ENCODE measurements at regions not wholly inside any gene's neighbourhood (a gene's known extent, or its start where the extent isn't known, plus 50 kb on each side); places are given as distances from the start of the nearest gene placed in this dataset.

DNA sequence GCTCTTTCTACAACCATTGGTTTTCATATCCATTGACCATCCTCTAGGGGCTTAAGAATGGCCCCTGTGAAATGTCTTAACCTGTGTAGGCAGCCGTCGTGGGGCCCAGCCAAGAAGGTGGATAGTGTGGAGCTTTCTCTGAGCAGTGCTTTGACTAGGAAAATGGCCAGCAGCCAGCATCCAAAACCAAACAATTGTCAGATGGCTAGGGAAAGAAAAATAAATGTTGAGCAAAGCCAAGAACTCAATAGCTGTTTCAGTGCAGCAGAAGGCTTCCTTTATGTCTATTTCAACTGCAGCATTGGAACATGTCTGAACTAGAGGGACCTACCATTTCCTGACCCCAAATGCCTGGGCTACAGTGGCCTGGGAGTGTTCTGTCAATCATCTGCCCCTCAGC, 374.9 kb downstream of the TLE4 start:
- Histone ChIP-seq H3K4me1 (ENCODE audit: control insufficient read depth, insufficient read depth, low read depth, low read length) (no peaks in the 10 kb centered on the region), H3K18ac (ENCODE audit: low read depth in 1 of 2, low read length in 2 of 2) (peak overlapping the region in 1 of 2 experiments; percentile 37), H3K9me3 (ENCODE audit: control insufficient read depth, low read length) (no peaks in the 10 kb centered on the region), H3K79me1 (replicated peaks; ENCODE audit: low read length, poor library complexity, severe bottlenecking) (no peaks in the 10 kb centered on the region), H4K8ac (ENCODE audit: low read length) (no peak overlapping the region), H4K91ac (ENCODE audit: low read length) (no peak overlapping the region), H3K27me3 (ENCODE audit: control insufficient read depth in 1 of 2, insufficient read depth in 1 of 2, low read length in 2 of 2) (no peaks in the 10 kb centered on the region), H3K4ac (ENCODE audit: low read depth in 1 of 2, low read length in 2 of 2) (no peak overlapping the region), H3K23ac (ENCODE audit: low read length in 2 of 2) (peak overlapping the region in 1 of 2 experiments; percentile 75), H2AK5ac (ENCODE audit: low read length, severe bottlenecking) (no peak overlapping the region), H2BK120ac (ENCODE audit: low read depth, low read length) (no peak overlapping the region), H3K27ac (ENCODE audit: low read length, poor library complexity, severe bottlenecking) (no peak overlapping the region), H2BK5ac (ENCODE audit: low read depth, low read length, poor library complexity, severe bottlenecking) (no peak overlapping the region), H2BK15ac (ENCODE audit: low read depth, poor library complexity, severe bottlenecking) (no peak overlapping the region), H3K4me2 (ENCODE audit: low read length, poor library complexity, severe bottlenecking) (no peak overlapping the region), H2BK12ac (ENCODE audit: low read length in 2 of 2) (peak overlapping the region in 1 of 2 experiments; percentile 45), H2AFZ (ENCODE audit: low read depth, low read length) (no peak overlapping the region), H3K4me3 (ENCODE audit: insufficient read depth in 1 of 2, low read depth in 1 of 2, low read length in 2 of 2) (no peak overlapping the region), H3K36me3 (ENCODE audit: control insufficient read depth in 1 of 2, insufficient read depth in 2 of 2, low read depth in 1 of 2, low read length in 2 of 2) (no peaks in the 10 kb centered on the region), H3K14ac (ENCODE audit: low read length in 2 of 2) (no peak overlapping the region), H3K9ac (ENCODE audit: low read length) (no peak overlapping the region)
- DNase-seq = peak; percentile 18
- 76% methylated on average over 2 of the region's 2 CpGs for WGBS

DNA sequence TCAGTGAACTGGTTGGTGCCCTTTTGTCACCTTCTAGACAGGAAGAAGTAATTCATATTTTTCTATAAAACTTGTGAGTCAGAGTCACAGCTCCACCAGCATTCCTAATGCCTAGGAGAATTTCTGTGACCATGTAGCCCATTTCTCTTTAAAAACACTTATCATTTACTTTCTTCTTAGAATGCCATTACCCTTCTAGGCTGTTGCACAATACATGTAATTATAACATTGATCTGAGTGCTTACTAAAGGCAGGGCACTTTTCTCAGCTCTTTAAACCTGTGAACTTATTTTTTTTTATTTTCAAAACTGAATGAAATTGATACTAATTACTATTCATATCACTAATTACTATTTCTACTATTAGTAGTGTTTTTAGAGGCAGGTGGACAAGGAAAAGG, 373.7 kb downstream of the TLE4 start:
- H3K9me3 ChIP-seq (ENCODE audit: control insufficient read depth, low read length) = no peaks in the 10 kb centered on the region
- no peak overlapping the region for H4K91ac ChIP-seq (ENCODE audit: low read length)
- H3K14ac ChIP-seq (ENCODE audit: low read length in 2 of 2) = no peak overlapping the region
- no peak overlapping the region for H3K4me3 ChIP-seq (ENCODE audit: insufficient read depth in 1 of 2, low read depth in 1 of 2, low read length in 2 of 2)
- H2AFZ ChIP-seq (ENCODE audit: low read depth, low read length) = no peak overlapping the region
- no peak overlapping the region for H3K23ac ChIP-seq (ENCODE audit: low read length in 2 of 2)
- H3K4me2 ChIP-seq (ENCODE audit: low read length, poor library complexity, severe bottlenecking) = no peak overlapping the region
- H3K4ac ChIP-seq (ENCODE audit: low read depth in 1 of 2, low read length in 2 of 2) = no peak overlapping the region
- H2BK15ac ChIP-seq (ENCODE audit: low read depth, poor library complexity, severe bottlenecking) = no peak overlapping the region
- H3K18ac ChIP-seq (ENCODE audit: low read depth in 1 of 2, low read length in 2 of 2) = no peak overlapping the region
- H4K8ac ChIP-seq (ENCODE audit: low read length) = no peak overlapping the region
- no peak overlapping the region for H3K9ac ChIP-seq (ENCODE audit: low read length)
- DNase-seq = peak; percentile 18
- H2BK5ac ChIP-seq (ENCODE audit: low read depth, low read length, poor library complexity, severe bottlenecking) = no peak overlapping the region
- H3K4me1 ChIP-seq (ENCODE audit: control insufficient read depth, insufficient read depth, low read depth, low read length) = no peaks in the 10 kb centered on the region
- no peak overlapping the region for H2BK12ac ChIP-seq (ENCODE audit: low read length in 2 of 2)
- H3K27me3 ChIP-seq (ENCODE audit: control insufficient read depth in 1 of 2, insufficient read depth in 1 of 2, low read length in 2 of 2) = no peaks in the 10 kb centered on the region
- no peak overlapping the region for H2AK5ac ChIP-seq (ENCODE audit: low read length, severe bottlenecking)
- no peak overlapping the region for H3K27ac ChIP-seq (ENCODE audit: low read length, poor library complexity, severe bottlenecking)
- H3K36me3 ChIP-seq (ENCODE audit: control insufficient read depth in 1 of 2, insufficient read depth in 2 of 2, low read depth in 1 of 2, low read length in 2 of 2) = no peaks in the 10 kb centered on the region
- H3K79me1 ChIP-seq (replicated peaks; ENCODE audit: low read length, poor library complexity, severe bottlenecking) = no peaks in the 10 kb centered on the region
- H2BK120ac ChIP-seq (ENCODE audit: low read depth, low read length) = no peak overlapping the region

DNA sequence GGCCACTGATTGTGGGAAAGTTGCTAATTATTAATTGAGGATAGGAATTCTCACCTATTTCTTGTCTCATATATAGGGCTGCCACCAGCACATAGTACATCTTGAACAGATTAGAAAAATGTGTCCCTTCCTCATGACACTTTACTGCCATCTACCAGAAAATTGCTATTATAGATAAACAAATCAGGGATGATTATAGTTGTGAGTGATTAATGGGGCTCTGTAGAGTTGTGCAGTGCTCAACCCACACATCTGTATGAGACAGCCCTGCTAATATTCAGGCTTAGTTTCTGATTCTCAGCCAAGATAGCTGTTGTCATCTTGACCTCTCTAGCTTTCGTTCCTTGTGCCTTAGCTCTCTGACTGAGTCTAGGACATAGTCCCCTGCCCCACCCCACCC, 373.3 kb downstream of the TLE4 start:
- no peak overlapping the region for H2AK5ac ChIP-seq (ENCODE audit: low read length, severe bottlenecking)
- no peak overlapping the region for H3K18ac ChIP-seq (ENCODE audit: low read depth in 1 of 2, low read length in 2 of 2)
- H3K4me3 ChIP-seq (ENCODE audit: insufficient read depth in 1 of 2, low read depth in 1 of 2, low read length in 2 of 2) = no peak overlapping the region
- no peak overlapping the region for H2AFZ ChIP-seq (ENCODE audit: low read depth, low read length)
- H3K79me1 ChIP-seq (replicated peaks; ENCODE audit: low read length, poor library complexity, severe bottlenecking) = no peaks in the 10 kb centered on the region
- no peak overlapping the region for H2BK12ac ChIP-seq (ENCODE audit: low read length in 2 of 2)
- no peak overlapping the region for H4K91ac ChIP-seq (ENCODE audit: low read length)
- no peak overlapping the region for H2BK15ac ChIP-seq (ENCODE audit: low read depth, poor library complexity, severe bottlenecking)
- H3K4me1 ChIP-seq (ENCODE audit: control insufficient read depth, insufficient read depth, low read depth, low read length) = no peaks in the 10 kb centered on the region
- no peak overlapping the region for H3K4me2 ChIP-seq (ENCODE audit: low read length, poor library complexity, severe bottlenecking)
- H2BK5ac ChIP-seq (ENCODE audit: low read depth, low read length, poor library complexity, severe bottlenecking) = no peak overlapping the region
- no peak overlapping the region for H3K9ac ChIP-seq (ENCODE audit: low read length)
- no peak overlapping the region for H2BK120ac ChIP-seq (ENCODE audit: low read depth, low read length)
- no peak for DNase-seq
- H3K27me3 ChIP-seq (ENCODE audit: control insufficient read depth in 1 of 2, insufficient read depth in 1 of 2, low read length in 2 of 2) = no peaks in the 10 kb centered on the region
- 11% methylated on average over 1 of the region's 1 CpG for WGBS
- H3K9me3 ChIP-seq (ENCODE audit: control insufficient read depth, low read length) = no peaks in the 10 kb centered on the region
- H3K27ac ChIP-seq (ENCODE audit: low read length, poor library complexity, severe bottlenecking) = no peak overlapping the region
- no peak overlapping the region for H3K23ac ChIP-seq (ENCODE audit: low read length in 2 of 2)
- H3K14ac ChIP-seq (ENCODE audit: low read length in 2 of 2) = no peak overlapping the region
- H4K8ac ChIP-seq (ENCODE audit: low read length) = no peak overlapping the region
- no peaks in the 10 kb centered on the region for H3K36me3 ChIP-seq (ENCODE audit: control insufficient read depth in 1 of 2, insufficient read depth in 2 of 2, low read depth in 1 of 2, low read length in 2 of 2)
- no peak overlapping the region for H3K4ac ChIP-seq (ENCODE audit: low read depth in 1 of 2, low read length in 2 of 2)

DNA sequence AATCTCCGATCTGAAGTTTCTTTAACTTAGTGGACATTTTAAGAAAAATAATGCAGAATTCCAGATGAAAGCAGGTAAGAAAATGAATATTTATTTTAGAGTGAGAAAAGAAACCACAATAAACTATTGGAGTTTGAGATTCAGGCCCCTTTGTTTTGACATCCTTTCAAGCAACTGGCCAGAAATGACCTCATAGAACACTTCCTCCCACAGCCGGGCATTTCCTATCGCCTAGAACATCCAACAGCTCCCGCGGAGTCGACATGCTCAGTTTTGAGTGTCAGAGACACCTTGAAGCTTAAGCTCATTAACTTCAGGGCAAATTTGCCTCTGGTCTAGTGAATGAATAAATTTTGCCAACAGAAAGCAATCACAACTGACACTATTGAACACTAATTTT, 369.2 kb downstream of the TLE4 start:
- Histone ChIP-seq H3K4me1 (ENCODE audit: control insufficient read depth, insufficient read depth, low read depth, low read length) (no peaks in the 10 kb centered on the region), H2AK5ac (ENCODE audit: low read length, severe bottlenecking) (no peak overlapping the region), H2BK12ac (ENCODE audit: low read length in 2 of 2) (no peak overlapping the region), H3K27ac (ENCODE audit: low read length, poor library complexity, severe bottlenecking) (no peak overlapping the region), H2BK5ac (ENCODE audit: low read depth, low read length, poor library complexity, severe bottlenecking) (no peak overlapping the region), H4K91ac (ENCODE audit: low read length) (no peak overlapping the region), H4K8ac (ENCODE audit: low read length) (no peak overlapping the region), H3K4ac (ENCODE audit: low read depth in 1 of 2, low read length in 2 of 2) (no peak overlapping the region), H3K79me1 (replicated peaks; ENCODE audit: low read length, poor library complexity, severe bottlenecking) (no peaks in the 10 kb centered on the region), H3K36me3 (ENCODE audit: control insufficient read depth in 1 of 2, insufficient read depth in 2 of 2, low read depth in 1 of 2, low read length in 2 of 2) (no peaks in the 10 kb centered on the region), H3K4me3 (ENCODE audit: insufficient read depth in 1 of 2, low read depth in 1 of 2, low read length in 2 of 2) (no peak overlapping the region), H2BK120ac (ENCODE audit: low read depth, low read length) (no peak overlapping the region), H2AFZ (ENCODE audit: low read depth, low read length) (no peak overlapping the region), H3K18ac (ENCODE audit: low read depth in 1 of 2, low read length in 2 of 2) (no peak overlapping the region), H3K9me3 (ENCODE audit: control insufficient read depth, low read length) (no peaks in the 10 kb centered on the region), H3K9ac (ENCODE audit: low read length) (no peak overlapping the region), H2BK15ac (ENCODE audit: low read depth, poor library complexity, severe bottlenecking) (no peak overlapping the region), H3K14ac (ENCODE audit: low read length in 2 of 2) (no peak overlapping the region), H3K27me3 (ENCODE audit: control insufficient read depth in 1 of 2, insufficient read depth in 1 of 2, low read length in 2 of 2) (no peaks in the 10 kb centered on the region), H3K23ac (ENCODE audit: low read length in 2 of 2) (no peak overlapping the region), H3K4me2 (ENCODE audit: low read length, poor library complexity, severe bottlenecking) (no peak overlapping the region)
- 90% methylated on average over 5 of the region's 6 CpGs for WGBS
- DNase-seq = no peak

Measured in mesenchymal stem cell (in vitro differentiated cells and primary cell).